ENCODE measurements at regions not wholly inside any gene's neighbourhood (a gene's known extent, or its start where the extent isn't known, plus 50 kb on each side); places are given as distances from the start of the nearest gene placed in this dataset.

DNA sequence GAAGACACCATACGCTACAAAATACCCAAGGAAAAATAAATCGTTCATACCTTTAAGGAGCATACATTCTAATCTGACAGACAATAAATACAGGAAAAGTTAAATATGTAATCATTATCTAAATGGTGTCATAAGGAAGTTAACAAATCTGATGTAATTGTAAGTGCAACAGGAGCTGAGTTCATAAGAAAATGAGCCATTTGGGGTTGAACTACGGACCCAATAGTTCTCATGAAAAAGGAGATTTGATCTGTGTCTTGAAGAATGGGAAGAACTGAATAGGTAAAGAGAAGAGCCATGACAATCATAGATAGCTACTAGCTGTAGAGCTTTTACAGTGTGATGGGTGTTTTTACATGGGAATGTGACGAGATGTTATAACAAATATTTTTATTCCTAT is 175.6 kb downstream of the ANKRD50 start:
- TF ChIP-seq, protein P1, sequence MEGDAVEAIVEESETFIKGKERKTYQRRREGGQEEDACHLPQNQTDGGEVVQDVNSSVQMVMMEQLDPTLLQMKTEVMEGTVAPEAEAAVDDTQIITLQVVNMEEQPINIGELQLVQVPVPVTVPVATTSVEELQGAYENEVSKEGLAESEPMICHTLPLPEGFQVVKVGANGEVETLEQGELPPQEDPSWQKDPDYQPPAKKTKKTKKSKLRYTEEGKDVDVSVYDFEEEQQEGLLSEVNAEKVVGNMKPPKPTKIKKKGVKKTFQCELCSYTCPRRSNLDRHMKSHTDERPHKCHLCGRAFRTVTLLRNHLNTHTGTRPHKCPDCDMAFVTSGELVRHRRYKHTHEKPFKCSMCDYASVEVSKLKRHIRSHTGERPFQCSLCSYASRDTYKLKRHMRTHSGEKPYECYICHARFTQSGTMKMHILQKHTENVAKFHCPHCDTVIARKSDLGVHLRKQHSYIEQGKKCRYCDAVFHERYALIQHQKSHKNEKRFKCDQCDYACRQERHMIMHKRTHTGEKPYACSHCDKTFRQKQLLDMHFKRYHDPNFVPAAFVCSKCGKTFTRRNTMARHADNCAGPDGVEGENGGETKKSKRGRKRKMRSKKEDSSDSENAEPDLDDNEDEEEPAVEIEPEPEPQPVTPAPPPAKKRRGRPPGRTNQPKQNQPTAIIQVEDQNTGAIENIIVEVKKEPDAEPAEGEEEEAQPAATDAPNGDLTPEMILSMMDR (IDR thresholded peaks at IDR 0.05; ENCODE audit: low read depth, low read length, poor library complexity, severe bottlenecking), result no peak
- no peak for TF ChIP-seq EZH2phosphoT487 (IDR thresholded peaks at IDR 0.05; ENCODE audit: borderline replicate concordance, low read length)

Measured in DOHH2 (cell line).